ENCODE measurements at regions not wholly inside any gene's neighbourhood (a gene's known extent, or its start where the extent isn't known, plus 50 kb on each side); places are given as distances from the start of the nearest gene placed in this dataset.

GRCh38 chr5:25990771-25991170 is 1047.6 kb downstream of the CDH9 start:
- no TSS peak for BruUV-seq (replicated peaks)
- FAIRE-seq: no peak
- intact Hi-C loops (cut with micrococcal nuclease; ENCODE audit: unreplicated experiment): no loop called here
- H3K9me3 ChIP-seq (replicated peaks; ENCODE audit: control insufficient read depth, insufficient read depth, low read length): no peaks in the 10 kb centered on the region
- no peaks in the 10 kb centered on the region for H3K36me3 ChIP-seq (ENCODE audit: control insufficient read depth in 2 of 2, insufficient read depth in 2 of 2, low read length in 1 of 2)
- H3K27me3 ChIP-seq (replicated peaks in 1 of 2; ENCODE audit: control insufficient read depth in 2 of 2, insufficient read depth in 2 of 2, low read length in 1 of 2): no peaks in the 10 kb centered on the region
- no peak overlapping the region for H3K27ac ChIP-seq (ENCODE audit: control insufficient read depth, insufficient read depth)
- in situ Hi-C loops (cut with MboI): no loop called here
- ATAC-seq: no peak
- ChIA-PET RAD21 (ENCODE audit: unreplicated experiment) (no interaction called here), POLR2A (no interaction called here), CTCF (no interaction called here), SMC1A (ENCODE audit: uncharacterized antibody, unreplicated experiment) (no interaction called here)
- H2AFZ ChIP-seq (ENCODE audit: control insufficient read depth, low read depth, low read length): no peak overlapping the region
- DNase-seq (ENCODE audit: low read depth, low spot score): no peak
- WGBS (ENCODE audit: insufficient coverage, insufficient replicate concordance, low lambda C conversion rate, missing lambda C conversion rate): 44% methylated on average over 1 of the region's 1 CpG
- H3K4me2 ChIP-seq (ENCODE audit: control insufficient read depth, insufficient read depth): no peak overlapping the region
- H3K4me3 ChIP-seq: no peak overlapping the region
- no peak overlapping the region for H3K9ac ChIP-seq (ENCODE audit: control insufficient read depth, insufficient read depth, low read length)
- no peak for TF ChIP-seq ZBTB33 (IDR thresholded peaks at IDR 0.05)
- no peak for TF ChIP-seq PAX8 (IDR thresholded peaks at IDR 0.05)
- no peaks in the 10 kb centered on the region for H4K20me1 ChIP-seq (ENCODE audit: control insufficient read depth, insufficient read depth)
- no peaks in the 10 kb centered on the region for H3K4me1 ChIP-seq (ENCODE audit: control insufficient read depth, insufficient read depth, low read length)
- no peaks in the 10 kb centered on the region for H3K79me2 ChIP-seq (ENCODE audit: control insufficient read depth, insufficient read depth, low read length)

GRCh38 chr5:25979086-25979485 is 1059.3 kb downstream of the CDH9 start:
- no peak overlapping the region for H3K4me3 ChIP-seq
- CTCF ChIA-PET: no interaction called here
- no peak overlapping the region for H3K4me2 ChIP-seq (ENCODE audit: control insufficient read depth, insufficient read depth)
- H3K9ac ChIP-seq (ENCODE audit: control insufficient read depth, insufficient read depth, low read length): no peak overlapping the region
- no peaks in the 10 kb centered on the region for H4K20me1 ChIP-seq (ENCODE audit: control insufficient read depth, insufficient read depth)
- RAD21 ChIA-PET (ENCODE audit: unreplicated experiment): no interaction called here
- in situ Hi-C loops (cut with MboI): no loop called here
- H3K79me2 ChIP-seq (ENCODE audit: control insufficient read depth, insufficient read depth, low read length): no peaks in the 10 kb centered on the region
- WGBS (ENCODE audit: insufficient coverage, insufficient replicate concordance, low lambda C conversion rate, missing lambda C conversion rate): 0% methylated on average over 1 of the region's 1 CpG
- ATAC-seq (no peak), FAIRE-seq (no peak), DNase-seq (ENCODE audit: low read depth, low spot score) (no peak)
- no peaks in the 10 kb centered on the region for H3K36me3 ChIP-seq (ENCODE audit: control insufficient read depth in 2 of 2, insufficient read depth in 2 of 2, low read length in 1 of 2)
- H2AFZ ChIP-seq (ENCODE audit: control insufficient read depth, low read depth, low read length): no peak overlapping the region
- intact Hi-C loops (cut with micrococcal nuclease; ENCODE audit: unreplicated experiment): no loop called here
- POLR2A ChIA-PET: no interaction called here
- H3K9me3 ChIP-seq (replicated peaks; ENCODE audit: control insufficient read depth, insufficient read depth, low read length): no peaks in the 10 kb centered on the region
- H3K27me3 ChIP-seq (replicated peaks in 1 of 2; ENCODE audit: control insufficient read depth in 2 of 2, insufficient read depth in 2 of 2, low read length in 1 of 2): no peaks in the 10 kb centered on the region
- SMC1A ChIA-PET (ENCODE audit: uncharacterized antibody, unreplicated experiment): no interaction called here
- H3K27ac ChIP-seq (ENCODE audit: control insufficient read depth, insufficient read depth): no peak overlapping the region
- H3K4me1 ChIP-seq (ENCODE audit: control insufficient read depth, insufficient read depth, low read length): no peaks in the 10 kb centered on the region
- BruUV-seq (replicated peaks): no TSS peak
- TF ChIP-seq TCF7 (IDR thresholded peaks at IDR 0.05; ENCODE audit: borderline replicate concordance) (no peak), NR2C2 (IDR thresholded peaks at IDR 0.05; ENCODE audit: borderline replicate concordance, control insufficient read depth, insufficient read length, low read depth) (no peak), NFXL1 (IDR thresholded peaks at IDR 0.05; ENCODE audit: borderline replicate concordance) (no peak), BCLAF1 (IDR thresholded peaks at IDR 0.05) (no peak), SMAD1 (IDR thresholded peaks at IDR 0.05; ENCODE audit: low read depth, partially characterized antibody) (no peak), TARDBP (IDR thresholded peaks at IDR 0.05; ENCODE audit: borderline replicate concordance) (no peak), CHD1 (IDR thresholded peaks at IDR 0.05; ENCODE audit: low read depth, low read length) (no peak), PAX8 (IDR thresholded peaks at IDR 0.05) (no peak), ZNF384 (IDR thresholded peaks at IDR 0.05; ENCODE audit: borderline replicate concordance, low read depth, low read length) (no peak), JUNB (IDR thresholded peaks at IDR 0.05) (no peak), STAT1 (conservative IDR thresholded peaks at IDR 0.05) (no peak), SMAD5 (IDR thresholded peaks at IDR 0.05; ENCODE audit: low read depth) (no peak), NBN (IDR thresholded peaks at IDR 0.05) (no peak)
- TF ChIP-seq, protein P1, sequence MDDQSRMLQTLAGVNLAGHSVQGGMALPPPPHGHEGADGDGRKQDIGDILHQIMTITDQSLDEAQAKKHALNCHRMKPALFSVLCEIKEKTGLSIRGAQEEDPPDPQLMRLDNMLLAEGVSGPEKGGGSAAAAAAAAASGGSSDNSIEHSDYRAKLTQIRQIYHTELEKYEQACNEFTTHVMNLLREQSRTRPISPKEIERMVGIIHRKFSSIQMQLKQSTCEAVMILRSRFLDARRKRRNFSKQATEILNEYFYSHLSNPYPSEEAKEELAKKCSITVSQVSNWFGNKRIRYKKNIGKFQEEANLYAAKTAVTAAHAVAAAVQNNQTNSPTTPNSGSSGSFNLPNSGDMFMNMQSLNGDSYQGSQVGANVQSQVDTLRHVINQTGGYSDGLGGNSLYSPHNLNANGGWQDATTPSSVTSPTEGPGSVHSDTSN (IDR thresholded peaks at IDR 0.05; ENCODE audit: insufficient replicate concordance, low read depth, low read length): no peak
